Upper lobe of left lung (tissue), 4 donors: ENCODE measurements at regions not wholly inside any gene's neighbourhood (a gene's known extent, or its start where the extent isn't known, plus 50 kb on each side); places are given as distances from the start of the nearest gene placed in this dataset.

Experiments used
- EP300 ChIP-seq, 4 donors: sonication (generic); formaldehyde crosslinking; IDR thresholded peaks; one replicate each; pipeline ENCODE4 v1.5.1; 2017; ENCODE audit warnings: antibody characterized with exemption in 4 of 4, control low read depth in 2 of 4
- POLR2A ChIP-seq, 4 donors: fragments of 450-650 bp; IDR thresholded peaks; one replicate each; pipeline ENCODE4 v1.5.1; 2016 to 2017; ENCODE audit warnings: antibody characterized with exemption in 4 of 4, mild to moderate bottlenecking in 2 of 4
- TF ChIP-seq, protein P1 (sequence below), 6 experiments: fragments of 450-650 bp in 4 of 6; fragments of 200-600 bp in 2 of 6; sonication (generic) in 2 of 6; IDR thresholded peaks; one replicate each; pipeline ENCODE4 v1.5.1; 2016 to 2019; ENCODE audit warnings: antibody characterized with exemption in 6 of 6

GRCh38 chr15:31440754-31441311 lies 114.2 kb downstream of the KLF13 start:
- TF ChIP-seq, protein P1, sequence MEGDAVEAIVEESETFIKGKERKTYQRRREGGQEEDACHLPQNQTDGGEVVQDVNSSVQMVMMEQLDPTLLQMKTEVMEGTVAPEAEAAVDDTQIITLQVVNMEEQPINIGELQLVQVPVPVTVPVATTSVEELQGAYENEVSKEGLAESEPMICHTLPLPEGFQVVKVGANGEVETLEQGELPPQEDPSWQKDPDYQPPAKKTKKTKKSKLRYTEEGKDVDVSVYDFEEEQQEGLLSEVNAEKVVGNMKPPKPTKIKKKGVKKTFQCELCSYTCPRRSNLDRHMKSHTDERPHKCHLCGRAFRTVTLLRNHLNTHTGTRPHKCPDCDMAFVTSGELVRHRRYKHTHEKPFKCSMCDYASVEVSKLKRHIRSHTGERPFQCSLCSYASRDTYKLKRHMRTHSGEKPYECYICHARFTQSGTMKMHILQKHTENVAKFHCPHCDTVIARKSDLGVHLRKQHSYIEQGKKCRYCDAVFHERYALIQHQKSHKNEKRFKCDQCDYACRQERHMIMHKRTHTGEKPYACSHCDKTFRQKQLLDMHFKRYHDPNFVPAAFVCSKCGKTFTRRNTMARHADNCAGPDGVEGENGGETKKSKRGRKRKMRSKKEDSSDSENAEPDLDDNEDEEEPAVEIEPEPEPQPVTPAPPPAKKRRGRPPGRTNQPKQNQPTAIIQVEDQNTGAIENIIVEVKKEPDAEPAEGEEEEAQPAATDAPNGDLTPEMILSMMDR (IDR thresholded peaks at IDR 0.05) = no peak
- TF ChIP-seq EP300 (IDR thresholded peaks at IDR 0.05) (no peak), POLR2A (IDR thresholded peaks at IDR 0.05) (peak in 1 of 4 donors; percentile 65)
